ENCODE measurements at regions not wholly inside any gene's neighbourhood (a gene's known extent, or its start where the extent isn't known, plus 50 kb on each side); places are given as distances from the start of the nearest gene placed in this dataset.

GRCh38 chr7:93725954-93726353, 151.4 kb upstream of the CALCR start:
- no peak overlapping the region for H3K4me3 ChIP-seq (replicated peaks; ENCODE audit: low read depth, low read length)
- TF ChIP-seq CTCF (IDR thresholded peaks at IDR 0.05; ENCODE audit: low read length, missing control alignments) = no peak
- no peak for DNase-seq (ENCODE audit: low read depth)

- DNase-seq (ENCODE audit: low read depth) = no peak
- no peak overlapping the region for H3K4me3 ChIP-seq (replicated peaks; ENCODE audit: low read depth, low read length)
- TF ChIP-seq CTCF (IDR thresholded peaks at IDR 0.05; ENCODE audit: low read length, missing control alignments) = no peak
Measured at GRCh38 chr7:93723424-93724124, 149.1 kb upstream of the CALCR start.

GRCh38 chr7:93720106-93720505, 145.6 kb upstream of the CALCR start:
- no peak for TF ChIP-seq CTCF (IDR thresholded peaks at IDR 0.05; ENCODE audit: low read length, missing control alignments)
- H3K4me3 ChIP-seq (replicated peaks; ENCODE audit: low read depth, low read length) = no peak overlapping the region
- no peak for DNase-seq (ENCODE audit: low read depth)

- no peak for TF ChIP-seq CTCF (IDR thresholded peaks at IDR 0.05; ENCODE audit: low read length, missing control alignments)
- DNase-seq (ENCODE audit: low read depth) = peak; percentile 47
Measured at GRCh38 chr7:93719546-93719945, 145.0 kb upstream of the CALCR start.

GRCh38 chr7:93717217-93717900, 142.8 kb upstream of the CALCR start:
- DNase-seq (ENCODE audit: low read depth) = peak; percentile 28
- H3K4me3 ChIP-seq (replicated peaks; ENCODE audit: low read depth, low read length) = no peak overlapping the region
- no peak for TF ChIP-seq CTCF (IDR thresholded peaks at IDR 0.05; ENCODE audit: low read length, missing control alignments)

More at GRCh38 chr7:93719546-93719945, 145.0 kb upstream of the CALCR start:
- H3K4me3 ChIP-seq (replicated peaks; ENCODE audit: low read depth, low read length) = no peak overlapping the region

GRCh38 chr7:93715234-93715633, 140.7 kb upstream of the CALCR start:
- peak; percentile 80 for TF ChIP-seq CTCF (IDR thresholded peaks at IDR 0.05; ENCODE audit: low read length, missing control alignments)
- peak; percentile 74 for DNase-seq (ENCODE audit: low read depth)
- H3K4me3 ChIP-seq (replicated peaks; ENCODE audit: low read depth, low read length) = no peak overlapping the region
